IPS-18a (cell line): ENCODE measurements at regions not wholly inside any gene's neighbourhood (a gene's known extent, or its start where the extent isn't known, plus 50 kb on each side); places are given as distances from the start of the nearest gene placed in this dataset.
"Not testable (repeated sequence)": the region's sequence is repeated elsewhere in the genome, so short reads cannot be mapped to it uniquely, and the experiment has no call there.

Experiments
- H3K27ac ChIP-seq: one replicate; pipeline ENCODE4 v1.5.1; 2013; ENCODE audit warnings: low read length
- H3K27me3 ChIP-seq: one replicate; pipeline ENCODE4 v1.6.1; 2013; ENCODE audit warnings: mild to moderate bottlenecking, low read length; ENCODE audit not compliant: control insufficient read depth, insufficient read depth
- H3K36me3 ChIP-seq: one replicate; pipeline ENCODE4 v1.6.1; 2013; ENCODE audit warnings: low read depth, low read length; ENCODE audit not compliant: control insufficient read depth
- H3K4me1 ChIP-seq: one replicate; pipeline ENCODE4 v1.6.1; 2013; ENCODE audit warnings: low read depth, low read length; ENCODE audit not compliant: control insufficient read depth
- H3K4me3 ChIP-seq: one replicate; pipeline ENCODE4 v1.5.1; 2013; ENCODE audit warnings: low read length
- H3K9ac ChIP-seq: one replicate; pipeline ENCODE4 v1.6.1; 2013; ENCODE audit warnings: mild to moderate bottlenecking, low read length, moderate library complexity
- H3K9me3 ChIP-seq: one replicate; pipeline ENCODE4 v1.6.1; 2013; ENCODE audit warnings: low read depth, low read length; ENCODE audit not compliant: control insufficient read depth

GRCh38 chr5:24145806-24146205, 499.0 kb downstream of the CDH10 start:
- H3K36me3 ChIP-seq, result no peaks in the 10 kb centered on the region
- H3K27ac ChIP-seq, result no peak overlapping the region
- no peaks in the 10 kb centered on the region for H3K4me1 ChIP-seq
- no peak overlapping the region for H3K4me3 ChIP-seq
- no peaks in the 10 kb centered on the region for H3K27me3 ChIP-seq
- no peaks in the 10 kb centered on the region for H3K9me3 ChIP-seq
- H3K9ac ChIP-seq, result no peak overlapping the region

GRCh38 chr5:24161559-24161958, 483.2 kb downstream of the CDH10 start:
- Histone ChIP-seq H3K27me3 (no peaks in the 10 kb centered on the region), H3K4me1 (no peaks in the 10 kb centered on the region), H3K9me3 (no peaks in the 10 kb centered on the region), H3K36me3 (no peaks in the 10 kb centered on the region), H3K4me3 (no peak overlapping the region), H3K27ac (no peak overlapping the region), H3K9ac (no peak overlapping the region)

DNA sequence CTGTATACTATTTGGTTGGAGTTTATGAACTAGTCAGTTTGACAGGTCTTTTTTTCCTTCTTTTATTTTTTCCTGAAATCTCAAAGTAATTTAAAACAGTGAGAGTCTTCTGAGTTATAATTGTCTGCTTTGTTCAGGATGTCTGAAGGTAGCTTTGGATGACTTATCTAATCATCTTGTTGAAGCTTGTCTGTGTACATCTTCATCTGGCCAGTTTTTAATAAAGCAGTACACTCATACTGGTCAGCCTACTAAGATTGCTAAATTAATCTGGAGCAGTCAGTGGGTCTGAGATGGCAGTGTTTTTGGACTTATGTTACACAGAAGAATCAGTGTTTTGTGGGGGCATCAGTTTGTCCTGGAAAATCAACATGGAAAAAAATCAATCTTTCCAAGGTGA, 482.4 kb downstream of the CDH10 start:
- Histone ChIP-seq H3K4me3 (no peak overlapping the region), H3K36me3 (no peaks in the 10 kb centered on the region), H3K27me3 (no peaks in the 10 kb centered on the region), H3K4me1 (no peaks in the 10 kb centered on the region), H3K9ac (no peak overlapping the region), H3K27ac (no peak overlapping the region), H3K9me3 (no peaks in the 10 kb centered on the region)

DNA sequence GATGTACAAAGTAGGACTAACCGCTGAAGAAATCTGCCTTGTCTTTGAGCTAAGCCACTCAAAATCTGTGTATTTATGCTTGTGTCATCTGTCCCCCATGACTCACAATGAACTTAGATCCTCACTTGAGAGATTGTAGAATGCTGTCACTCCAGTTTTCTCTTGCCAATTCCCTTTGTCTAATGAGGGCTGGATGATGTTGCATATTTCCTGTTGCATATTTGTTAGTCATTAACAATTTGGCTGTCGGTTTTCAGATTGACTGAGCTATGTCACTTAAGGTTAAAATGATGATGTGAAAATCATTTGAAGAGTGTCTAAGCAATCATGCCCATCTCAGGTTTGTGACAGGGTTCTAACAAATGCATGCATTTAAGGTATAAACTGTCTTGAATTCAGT, 481.7 kb downstream of the CDH10 start:
- Histone ChIP-seq H3K36me3 (no peaks in the 10 kb centered on the region), H3K27me3 (no peaks in the 10 kb centered on the region), H3K27ac (no peak overlapping the region), H3K4me3 (no peak overlapping the region), H3K4me1 (no peaks in the 10 kb centered on the region), H3K9me3 (no peaks in the 10 kb centered on the region), H3K9ac (no peak overlapping the region)

GRCh38 chr5:24167806-24168205, 477.0 kb downstream of the CDH10 start:
- Histone ChIP-seq H3K9me3 (no peaks in the 10 kb centered on the region), H3K9ac (no peak overlapping the region), H3K27ac (no peak overlapping the region), H3K36me3 (no peaks in the 10 kb centered on the region), H3K4me3 (no peak overlapping the region), H3K4me1 (no peaks in the 10 kb centered on the region), H3K27me3 (no peaks in the 10 kb centered on the region)

DNA sequence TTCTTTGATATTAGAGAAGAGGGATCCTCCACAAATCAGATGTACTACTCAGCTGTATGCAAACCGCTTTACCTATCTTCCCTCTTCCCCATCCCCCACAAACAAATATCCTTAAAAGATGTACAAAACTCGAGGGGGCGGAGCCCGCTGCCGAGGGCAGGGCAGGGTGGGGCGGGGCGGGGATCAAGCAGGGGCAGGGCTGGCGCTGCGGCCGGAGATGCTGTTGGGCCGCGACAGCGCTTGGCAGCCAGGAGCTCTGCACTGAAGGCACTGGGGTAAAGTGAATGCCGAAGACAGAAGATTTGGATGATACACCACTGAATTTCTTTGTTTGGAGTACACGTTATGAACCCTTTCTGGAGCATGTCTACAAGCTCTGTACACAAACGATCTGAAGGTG, 474.8 kb downstream of the CDH10 start:
- H3K4me3 ChIP-seq, result no peak overlapping the region
- no peaks in the 10 kb centered on the region for H3K9me3 ChIP-seq
- no peaks in the 10 kb centered on the region for H3K36me3 ChIP-seq
- H3K4me1 ChIP-seq, result no peaks in the 10 kb centered on the region
- H3K27ac ChIP-seq, result no peak overlapping the region
- no peaks in the 10 kb centered on the region for H3K27me3 ChIP-seq
- no peak overlapping the region for H3K9ac ChIP-seq

DNA sequence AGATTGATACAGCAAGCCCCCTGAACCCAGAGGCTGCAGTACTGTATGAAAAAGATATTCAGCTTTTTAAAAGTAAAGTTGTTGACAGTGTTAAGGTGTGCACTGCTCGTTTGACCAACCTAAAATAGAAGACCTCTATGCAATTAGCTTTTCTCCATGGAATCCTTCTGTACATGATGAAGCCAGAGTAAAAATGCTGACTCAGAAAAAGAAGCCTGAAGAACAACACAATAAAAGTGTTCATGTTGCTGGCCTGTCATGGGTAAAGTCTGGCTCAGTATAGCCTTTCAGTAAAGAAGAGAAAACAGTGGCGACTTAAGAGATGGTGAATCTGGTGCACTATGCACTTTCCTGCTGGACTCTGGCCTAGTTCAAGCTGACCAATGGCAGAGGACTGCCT, 473.8 kb downstream of the CDH10 start:
- H3K9ac ChIP-seq, H3K36me3 ChIP-seq, H3K4me3 ChIP-seq, H3K27ac ChIP-seq, H3K4me1 ChIP-seq, H3K9me3 ChIP-seq, H3K27me3 ChIP-seq: not testable (repeated sequence)

DNA sequence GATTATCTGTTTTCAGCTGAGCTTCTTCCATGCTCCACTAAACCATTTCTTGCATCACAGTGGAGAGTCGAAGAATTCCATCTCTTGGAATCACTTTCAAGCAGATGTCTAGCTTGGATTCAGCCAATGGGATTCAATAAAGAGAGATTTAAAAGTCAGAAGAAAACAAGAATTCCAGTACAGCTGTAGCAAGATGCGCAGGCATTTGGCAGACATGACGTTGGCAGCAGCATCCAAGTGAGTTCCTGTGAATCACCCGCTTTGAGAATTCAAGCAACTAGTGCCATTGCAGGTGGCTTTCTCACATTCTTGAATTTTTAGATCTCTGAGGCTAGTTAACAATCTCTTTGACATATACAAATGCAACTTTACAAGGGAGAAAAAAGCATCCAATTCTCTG, 467.0 kb downstream of the CDH10 start:
- no peaks in the 10 kb centered on the region for H3K4me1 ChIP-seq
- H3K4me3 ChIP-seq, result no peak overlapping the region
- no peaks in the 10 kb centered on the region for H3K9me3 ChIP-seq
- no peaks in the 10 kb centered on the region for H3K27me3 ChIP-seq
- H3K9ac ChIP-seq, result no peak overlapping the region
- no peaks in the 10 kb centered on the region for H3K36me3 ChIP-seq
- H3K27ac ChIP-seq, result no peak overlapping the region

DNA sequence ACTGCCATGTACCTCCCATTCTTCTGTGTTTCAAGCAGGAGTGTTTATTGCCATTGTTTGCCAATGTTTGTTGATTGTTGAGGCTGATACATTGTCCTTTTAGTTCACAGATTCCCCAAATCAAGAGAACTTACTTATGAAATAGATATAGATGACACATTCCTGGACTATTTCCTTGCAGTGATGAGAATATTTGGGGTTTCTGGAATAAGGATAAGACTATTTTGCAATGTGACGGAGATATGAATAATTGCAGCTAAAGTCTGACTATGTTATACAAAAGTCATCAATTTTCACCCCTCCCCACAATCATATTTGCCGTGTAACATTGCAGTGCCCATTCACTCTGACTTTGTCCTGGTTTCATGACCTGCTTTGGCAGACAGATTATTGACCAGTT, 460.8 kb downstream of the CDH10 start:
- Histone ChIP-seq H3K27ac (no peak overlapping the region), H3K9me3 (no peaks in the 10 kb centered on the region)

GRCh38 chr5:24188216-24188925, 456.4 kb downstream of the CDH10 start:
- Histone ChIP-seq H3K9ac (no peak overlapping the region), H3K9me3 (no peaks in the 10 kb centered on the region), H3K27ac (no peak overlapping the region), H3K36me3 (no peaks in the 10 kb centered on the region), H3K4me1 (no peaks in the 10 kb centered on the region), H3K4me3 (no peak overlapping the region), H3K27me3 (no peaks in the 10 kb centered on the region)

More for the DNA sequence above, 460.8 kb downstream of the CDH10 start:
- Histone ChIP-seq H3K4me3 (no peak overlapping the region), H3K4me1 (no peaks in the 10 kb centered on the region), H3K9ac (no peak overlapping the region), H3K27me3 (no peaks in the 10 kb centered on the region), H3K36me3 (no peaks in the 10 kb centered on the region)

DNA sequence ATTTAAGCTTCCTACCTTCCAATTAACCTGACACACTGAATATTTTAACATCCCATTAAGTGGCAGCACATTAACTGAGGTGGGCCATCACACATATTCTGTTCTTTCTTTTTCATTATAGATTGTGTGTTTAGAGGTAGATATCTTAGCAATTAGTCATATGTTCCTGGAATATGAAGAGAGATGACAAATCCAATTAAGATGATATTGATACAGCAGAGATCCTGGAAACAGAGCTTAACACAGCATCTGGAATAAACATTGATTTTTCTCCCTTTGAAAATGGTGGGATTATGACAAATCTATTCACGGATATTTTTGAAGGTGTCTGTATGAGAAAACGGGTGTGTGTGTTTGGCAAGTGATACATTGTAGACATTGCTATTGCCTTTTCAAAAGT, 448.0 kb downstream of the CDH10 start:
- no peak overlapping the region for H3K4me3 ChIP-seq
- H3K36me3 ChIP-seq, result no peaks in the 10 kb centered on the region
- no peaks in the 10 kb centered on the region for H3K9me3 ChIP-seq
- H3K4me1 ChIP-seq, result no peaks in the 10 kb centered on the region
- H3K9ac ChIP-seq, result no peak overlapping the region
- H3K27me3 ChIP-seq, result no peaks in the 10 kb centered on the region
- no peak overlapping the region for H3K27ac ChIP-seq

DNA sequence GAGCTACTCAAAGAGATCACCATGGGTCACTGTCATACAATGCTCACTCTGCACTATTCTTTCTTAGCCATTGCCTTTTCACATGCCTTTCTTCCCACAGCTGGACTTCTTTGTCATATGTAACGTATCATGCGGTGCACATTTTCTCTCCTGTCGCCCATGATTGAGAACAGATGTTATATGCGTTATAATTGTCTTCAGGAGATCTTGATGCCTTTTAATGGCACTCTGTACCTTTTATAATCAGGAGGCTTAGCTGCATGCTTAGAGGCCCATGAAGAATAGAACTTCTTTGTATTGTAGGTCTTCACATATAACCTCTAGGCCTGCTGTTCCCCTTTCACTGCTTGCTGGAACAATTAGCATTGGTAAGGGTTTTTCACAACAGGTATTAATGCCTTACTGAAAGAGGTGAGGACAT, 436.1 kb downstream of the CDH10 start:
- Histone ChIP-seq H3K9me3 (peaks cover 14% of the 10 kb centered on the region), H3K4me3 (peak overlapping the region; percentile 39), H3K4me1 (peaks cover 29% of the 10 kb centered on the region), H3K9ac (no peak overlapping the region), H3K27ac (no peak overlapping the region), H3K36me3 (no peaks in the 10 kb centered on the region), H3K27me3 (no peaks in the 10 kb centered on the region)
